ENCODE measurements at regions not wholly inside any gene's neighbourhood (a gene's known extent, or its start where the extent isn't known, plus 50 kb on each side); places are given as distances from the start of the nearest gene placed in this dataset.

DNA sequence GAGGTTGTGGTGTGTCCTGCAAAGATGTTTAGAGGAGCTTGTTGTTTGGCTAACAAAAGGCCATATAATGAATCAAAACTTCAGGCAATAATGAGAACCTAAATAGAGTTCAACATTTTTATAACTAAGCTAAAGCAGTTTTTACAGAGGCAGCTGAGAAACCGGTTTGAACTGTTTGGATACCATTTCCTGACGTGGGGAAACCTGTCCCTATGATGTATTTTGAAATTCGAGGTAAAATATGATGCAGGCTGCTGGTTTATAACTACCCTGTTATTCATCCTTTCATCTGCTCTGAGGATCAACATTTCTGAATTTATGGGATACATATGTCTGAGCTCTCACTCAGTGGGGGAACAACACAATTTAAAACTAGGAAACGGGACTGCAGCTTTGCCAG lies 289.5 kb upstream of the IRX2 start:
- Histone ChIP-seq H3K27me3 (no peaks in the 10 kb centered on the region), H3K4me1 (no peaks in the 10 kb centered on the region), H3K27ac (no peak overlapping the region), H3K36me3 (no peaks in the 10 kb centered on the region), H3K9me3 (no peaks in the 10 kb centered on the region), H3K4me3 (no peak overlapping the region)
- no peak for DNase-seq (ENCODE audit: low spot score in 2 of 2)
- TF ChIP-seq CTCF (IDR thresholded peaks at IDR 0.05) = no peak
- TF ChIP-seq POLR2A (IDR thresholded peaks at IDR 0.05) = no peak
- no peak for TF ChIP-seq POLR2AphosphoS5 (IDR thresholded peaks at IDR 0.05)
- intact Hi-C loops (cut with DNase I; ENCODE audit: low total_unique reads) = loop anchor here (5.0 kb wide), 1 partner anchor 1321 kb away; no protein-coding TSS in a partner anchor

DNA sequence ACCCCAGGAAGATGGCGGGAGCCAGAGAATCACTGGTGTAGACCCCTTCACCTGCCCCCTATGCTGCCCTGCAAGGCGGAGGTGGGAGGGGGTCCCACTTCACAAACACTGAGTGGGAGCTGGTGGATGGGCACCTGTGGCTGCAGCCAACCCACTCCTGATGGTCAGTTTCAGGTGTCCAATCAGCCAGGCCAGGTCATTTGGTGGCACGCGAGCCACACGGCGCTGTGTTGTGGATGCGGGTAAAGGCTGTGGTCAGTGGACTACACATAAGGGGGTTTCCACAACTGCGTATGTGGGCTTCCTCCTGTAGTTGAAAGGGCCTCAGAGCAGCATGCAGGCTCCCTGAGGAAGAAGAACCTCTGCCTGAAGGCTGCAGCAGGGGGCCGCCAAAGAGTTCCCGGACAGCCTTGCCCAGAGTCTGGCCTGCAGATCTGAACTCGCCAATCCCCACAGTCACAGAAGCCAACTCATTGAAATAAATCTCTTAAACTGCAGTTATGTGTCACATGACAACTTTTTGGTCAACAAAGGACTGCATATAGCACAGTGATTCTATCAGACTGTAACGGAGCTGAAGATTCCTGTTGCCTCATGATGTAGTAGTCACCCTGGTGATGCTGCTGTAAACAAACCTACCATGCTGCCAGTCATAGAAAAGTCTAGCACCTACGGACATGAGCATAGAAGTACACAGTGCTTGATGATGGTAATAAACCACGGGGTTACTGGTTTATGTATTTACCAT lies 284.7 kb upstream of the IRX2 start:
- Histone ChIP-seq H3K9me3 (no peaks in the 10 kb centered on the region), H3K27me3 (no peaks in the 10 kb centered on the region), H3K27ac (no peak overlapping the region), H3K4me1 (no peaks in the 10 kb centered on the region), H3K4me3 (no peak overlapping the region), H3K36me3 (no peaks in the 10 kb centered on the region)
- intact Hi-C loops (cut with DNase I; ENCODE audit: low total_unique reads) = no loop called here
- no peak for DNase-seq (ENCODE audit: low spot score in 2 of 2)
- no peak for TF ChIP-seq POLR2AphosphoS5 (IDR thresholded peaks at IDR 0.05)

DNA sequence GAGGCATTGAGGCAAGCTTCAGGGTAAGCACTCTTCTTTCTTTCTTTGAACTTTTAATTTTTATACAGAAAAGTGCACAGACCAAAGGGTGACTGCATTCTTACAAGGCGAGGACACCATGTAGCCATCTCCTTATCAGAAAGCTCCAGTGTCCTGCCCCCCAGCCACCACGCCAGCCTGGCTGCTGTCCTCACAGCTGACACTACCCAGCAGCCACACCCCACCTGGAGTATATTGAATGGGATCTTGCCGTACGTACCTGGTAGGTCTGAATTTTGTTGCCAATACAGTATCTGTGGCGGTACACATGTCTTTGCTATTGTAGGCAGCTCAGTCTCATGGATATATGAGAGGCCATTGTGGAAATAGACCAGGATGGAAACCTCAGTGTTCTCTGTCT lies 284.0 kb upstream of the IRX2 start:
- Histone ChIP-seq H3K9me3 (no peaks in the 10 kb centered on the region), H3K36me3 (no peaks in the 10 kb centered on the region), H3K27ac (no peak overlapping the region), H3K27me3 (no peaks in the 10 kb centered on the region), H3K4me3 (no peak overlapping the region), H3K4me1 (no peaks in the 10 kb centered on the region)
- TF ChIP-seq CTCF (IDR thresholded peaks at IDR 0.05) (no peak), POLR2AphosphoS5 (IDR thresholded peaks at IDR 0.05) (no peak), POLR2A (IDR thresholded peaks at IDR 0.05) (no peak)
- no peak for DNase-seq (ENCODE audit: low spot score in 2 of 2)
- intact Hi-C loops (cut with DNase I; ENCODE audit: low total_unique reads) = no loop called here

DNA sequence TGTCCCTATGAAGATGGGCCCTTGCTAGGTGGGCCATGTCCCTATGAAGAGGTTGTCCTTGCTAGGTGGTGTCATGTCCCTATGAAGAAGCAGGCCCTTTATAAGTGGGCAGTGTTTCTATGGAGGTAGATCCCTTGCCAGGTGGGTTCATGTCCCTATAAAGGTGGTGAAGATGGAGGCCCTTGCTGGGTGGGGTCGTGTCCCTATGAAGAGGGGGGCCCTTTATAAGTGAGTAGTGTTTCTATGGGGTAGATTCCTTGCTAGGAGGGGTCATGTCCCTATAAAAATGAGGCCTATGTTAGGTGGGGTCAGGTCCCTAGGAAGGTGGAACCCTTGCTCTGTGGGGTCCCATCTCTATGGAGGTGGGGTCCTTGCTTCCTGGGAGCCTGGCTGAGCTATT lies 283.4 kb upstream of the IRX2 start:
- TF ChIP-seq POLR2A (IDR thresholded peaks at IDR 0.05) (no peak), CTCF (IDR thresholded peaks at IDR 0.05) (no peak), POLR2AphosphoS5 (IDR thresholded peaks at IDR 0.05) (no peak)
- Histone ChIP-seq H3K4me1 (no peaks in the 10 kb centered on the region), H3K9me3 (no peaks in the 10 kb centered on the region), H3K27me3 (no peaks in the 10 kb centered on the region), H3K36me3 (no peaks in the 10 kb centered on the region), H3K27ac (no peak overlapping the region), H3K4me3 (no peak overlapping the region)
- intact Hi-C loops (cut with DNase I; ENCODE audit: low total_unique reads) = no loop called here
- DNase-seq (ENCODE audit: low spot score in 2 of 2) = no peak

- TF ChIP-seq CTCF (IDR thresholded peaks at IDR 0.05) (no peak), POLR2A (IDR thresholded peaks at IDR 0.05) (no peak), POLR2AphosphoS5 (IDR thresholded peaks at IDR 0.05) (no peak)
- Histone ChIP-seq H3K27ac (no peak overlapping the region), H3K4me1 (no peaks in the 10 kb centered on the region), H3K9me3 (no peaks in the 10 kb centered on the region), H3K27me3 (no peaks in the 10 kb centered on the region), H3K4me3 (no peak overlapping the region), H3K36me3 (no peaks in the 10 kb centered on the region)
- intact Hi-C loops (cut with DNase I; ENCODE audit: low total_unique reads) = no loop called here
- no peak for DNase-seq (ENCODE audit: low spot score in 2 of 2)
These were observed 283.0 kb upstream of the IRX2 start for GRCh38 chr5:3034449-3034848.

Data from breast epithelium (tissue), 4 donors.